Activated CD4-positive, alpha-beta T cell treated with anti-CD3 and anti-CD28 coated beads for 1 hour (primary cell): ENCODE measurements at regions not wholly inside any gene's neighbourhood (a gene's known extent, or its start where the extent isn't known, plus 50 kb on each side); places are given as distances from the start of the nearest gene placed in this dataset.

ENCODE experiments used
- DNase-seq: peaks from one replicate; pipeline ENCODE4 v3.0.0-alpha.2; 2020

GRCh38 chr10:84076540-84077195, 62.6 kb upstream of the GHITM start:
- no peak for DNase-seq

- DNase-seq, result no peak
These were observed 61.5 kb upstream of the GHITM start for GRCh38 chr10:84077768-84078167.

GRCh38 chr10:84078771-84079170, 60.5 kb upstream of the GHITM start:
- no peak for DNase-seq

GRCh38 chr10:84084342-84084741, 55.0 kb upstream of the GHITM start:
- no peak for DNase-seq

GRCh38 chr10:84087202-84087601, 52.1 kb upstream of the GHITM start:
- DNase-seq, result no peak

- no peak for DNase-seq
These were observed 50.7 kb upstream of the GHITM start for GRCh38 chr10:84088626-84089025.

GRCh38 chr10:84089162-84089561, 50.1 kb upstream of the GHITM start:
- DNase-seq, result no peak
